GM23338 (cell line): ENCODE measurements at regions not wholly inside any gene's neighbourhood (a gene's known extent, or its start where the extent isn't known, plus 50 kb on each side); places are given as distances from the start of the nearest gene placed in this dataset.

Source experiments
- ATAC-seq: fragments of 200-7000 bp; cut with Tn5 transposase; 3 replicates; pipeline ENCODE4 v1.9.1; 2020
- DNase-seq: peaks from one replicate; pipeline ENCODE4 v3.0.0-alpha.2; 2015; ENCODE audit warnings: low spot score
- H2AFZ ChIP-seq: fragments of 200-600 bp; sonication (generic); 2 replicates; pipeline ENCODE4 v1.8.0; 2016; ENCODE audit warnings: antibody characterized with exemption, mild to moderate bottlenecking, moderate library complexity
- H3F3A ChIP-seq: fragments of 200-600 bp; sonication (generic); replicated peaks from 2 replicates; pipeline ENCODE4 v1.8.0; 2017; ENCODE audit warnings: antibody characterized with exemption, mixed run types, low read depth
- H3K27ac ChIP-seq: fragments of 200-600 bp; sonication (generic); 2 replicates; pipeline ENCODE4 v1.6.1; 2016; ENCODE audit warnings: low read depth
- H3K27me3 ChIP-seq: fragments of 200-600 bp; sonication (generic); 2 replicates; pipeline ENCODE4 v1.8.0; 2016; ENCODE audit warnings: mild to moderate bottlenecking, mixed run types, moderate library complexity; ENCODE audit not compliant: insufficient read depth
- H3K36me3 ChIP-seq: fragments of 200-600 bp; sonication (generic); 2 replicates; pipeline ENCODE4 v1.8.0; 2016; ENCODE audit warnings: mild to moderate bottlenecking; ENCODE audit not compliant: insufficient read depth
- H3K4me1 ChIP-seq: fragments of 200-600 bp; sonication (generic); 2 replicates; pipeline ENCODE4 v1.8.0; 2016; ENCODE audit warnings: mild to moderate bottlenecking, moderate library complexity; ENCODE audit not compliant: insufficient read depth
- H3K4me2 ChIP-seq: fragments of 200-600 bp; sonication (generic); 2 replicates; pipeline ENCODE4 v1.7.1; 2017; ENCODE audit warnings: mixed run types
- H3K4me3 ChIP-seq: fragments of 200-600 bp; sonication (generic); 2 replicates; pipeline ENCODE4 v1.6.1; 2016; ENCODE audit warnings: mixed run types
- H3K79me2 ChIP-seq: fragments of 200-600 bp; sonication (generic); replicated peaks from 2 replicates; pipeline ENCODE4 v1.8.0; 2017; ENCODE audit warnings: mild to moderate bottlenecking; ENCODE audit not compliant: insufficient read depth
- H3K9me2 ChIP-seq: fragments of 200-600 bp; sonication (generic); 2 replicates; pipeline ENCODE4 v1.8.0; 2017; ENCODE audit not compliant: insufficient read depth
- H4K20me1 ChIP-seq: fragments of 200-600 bp; sonication (generic); replicated peaks from 2 replicates; pipeline ENCODE4 v1.8.0; 2017; ENCODE audit warnings: mild to moderate bottlenecking; ENCODE audit not compliant: insufficient read depth
- H3K27ac Mint-ChIP-seq: 2 replicates; pipeline ENCODE4 v1.8.0; 2020; ENCODE audit warnings: inconsistent platforms, mild to moderate bottlenecking, moderate library complexity, mixed read lengths
- H3K27me3 Mint-ChIP-seq: 3 replicates; pipeline ENCODE4 v1.8.0; 2022; ENCODE audit warnings: low read depth, mild to moderate bottlenecking, moderate library complexity, mixed read lengths, inconsistent platforms; ENCODE audit not compliant: insufficient read depth, poor library complexity
- H3K36me3 Mint-ChIP-seq: 3 replicates; pipeline ENCODE4 v1.8.0; 2021; ENCODE audit warnings: low read depth, mild to moderate bottlenecking, inconsistent platforms, moderate library complexity, mixed read lengths
- H3K4me1 Mint-ChIP-seq: 3 replicates; pipeline ENCODE4 v1.8.0; 2020; ENCODE audit warnings: mild to moderate bottlenecking, inconsistent platforms, mixed read lengths
- H3K4me3 Mint-ChIP-seq: 3 replicates; pipeline ENCODE4 v1.8.0; 2021; ENCODE audit warnings: moderate library complexity, mild to moderate bottlenecking, inconsistent platforms, mixed read lengths
- H3K9me3 Mint-ChIP-seq: 3 replicates; pipeline ENCODE4 v1.8.0; 2020; ENCODE audit warnings: moderate library complexity, mild to moderate bottlenecking, inconsistent platforms, mixed read lengths
- CTCF ChIP-seq, 2 experiments: fragments of 200-600 bp in 1 of 2; sonication (generic) in 1 of 2; conservative IDR thresholded peaks; 2 replicates each; pipeline versions ENCODE4 v1.5.1 to v1.6.1; 2016 to 2017; ENCODE audit warnings: antibody characterized with exemption in 2 of 2, low read depth in 2 of 2, mild to moderate bottlenecking in 2 of 2, moderate library complexity in 1 of 2
- ETS1 ChIP-seq: IDR thresholded peaks from 2 replicates; pipeline ENCODE4 v1.6.1; 2016; ENCODE audit warnings: antibody characterized with exemption
- EZH2phosphoT487 ChIP-seq: fragments of 200-600 bp; sonication (generic); IDR thresholded peaks from one replicate; pipeline ENCODE4 v1.8.1; 2018; ENCODE audit warnings: antibody characterized with exemption; ENCODE audit not compliant: unreplicated experiment
- NANOG ChIP-seq: IDR thresholded peaks from 2 replicates; pipeline ENCODE4 v1.6.1; 2016; ENCODE audit warnings: antibody characterized with exemption, borderline replicate concordance
- POLR2AphosphoS5 ChIP-seq: IDR thresholded peaks from 2 replicates; pipeline ENCODE4 v1.6.1; 2016; ENCODE audit warnings: antibody characterized with exemption, low read depth
- REST ChIP-seq: IDR thresholded peaks from one replicate; pipeline ENCODE4 v1.6.1; 2018; ENCODE audit warnings: antibody characterized with exemption; ENCODE audit not compliant: unreplicated experiment
- ZNF114 ChIP-seq: fragments of 250-450 bp; sonication (Bioruptor Pico); IDR thresholded peaks from 2 replicates; pipeline ENCODE4 v1.5.0; 2020; ENCODE audit warnings: mild to moderate bottlenecking, moderate library complexity
- ZNF331 ChIP-seq: fragments of 250-450 bp; sonication (Bioruptor Pico); IDR thresholded peaks from 2 replicates; pipeline ENCODE4 v1.5.0; 2020; ENCODE audit warnings: low read depth, mild to moderate bottlenecking, moderate library complexity

- TF ChIP-seq ZNF331 (CRISPR knock-in tag) (no peak), ZNF114 (CRISPR knock-in tag) (no peak), POLR2AphosphoS5 (no peak), REST (no peak), EZH2phosphoT487 (no peak), NANOG (no peak)
Measured at GRCh38 chr9:79780559-79780958, 208.8 kb downstream of the TLE4 start (continued).

- H3K27ac Mint-ChIP-seq: no peak overlapping the region
- no peaks in the 10 kb centered on the region for H3K9me3 Mint-ChIP-seq
- H3K4me3 ChIP-seq: no peak overlapping the region
- no peak overlapping the region for H2AFZ ChIP-seq
- ATAC-seq (no peak), DNase-seq (no peak)
- H3K4me3 Mint-ChIP-seq: no peak overlapping the region
- no peaks in the 10 kb centered on the region for H3K27me3 Mint-ChIP-seq
- H3K36me3 Mint-ChIP-seq: no peaks in the 10 kb centered on the region
- H3F3A ChIP-seq: no peaks in the 10 kb centered on the region
- H4K20me1 ChIP-seq: no peaks in the 10 kb centered on the region
- peaks cover 7% of the 10 kb centered on the region; the same call in 2 of the 3 replicates for H3K4me1 Mint-ChIP-seq
- peaks cover 21% of the 10 kb centered on the region for H3K9me2 ChIP-seq
- H3K4me1 ChIP-seq: no peaks in the 10 kb centered on the region; the same call in none of the 2 replicates
- no peaks in the 10 kb centered on the region for H3K79me2 ChIP-seq
- H3K27ac ChIP-seq: no peak overlapping the region
- no peaks in the 10 kb centered on the region for H3K36me3 ChIP-seq
- no peak for TF ChIP-seq CTCF (conservative IDR thresholded peaks at IDR 0.05; ENCODE audit: low read depth in 2 of 2)
- TF ChIP-seq POLR2AphosphoS5: no peak
- TF ChIP-seq ETS1: no peak
- no peak for TF ChIP-seq REST
- no peaks in the 10 kb centered on the region for H3K27me3 ChIP-seq
- no peak overlapping the region for H3K4me2 ChIP-seq
Measured at GRCh38 chr9:79779901-79780300, 208.1 kb downstream of the TLE4 start.
